GM21528 (cell line): ENCODE measurements at regions not wholly inside any gene's neighbourhood (a gene's known extent, or its start where the extent isn't known, plus 50 kb on each side); places are given as distances from the start of the nearest gene placed in this dataset.
"Not testable (repeated sequence)": the region's sequence is repeated elsewhere in the genome, so short reads cannot be mapped to it uniquely, and the experiment has no call there.

Source experiments
- ATAC-seq: cut with Tn5 transposase; IDR thresholded peaks from one replicate; pipeline ENCODE4 v1.9.1; 2021; ENCODE audit warnings: mild to moderate bottlenecking, moderate library complexity; ENCODE audit not compliant: unreplicated experiment, low FRiP score

- no peak for ATAC-seq
Measured at GRCh38 chr4:156336511-156336910, 382.8 kb upstream of the CTSO start.

- no peak for ATAC-seq
Measured at GRCh38 chr4:156335721-156336120, 382.1 kb upstream of the CTSO start.

- ATAC-seq = no peak
Measured at GRCh38 chr4:156330436-156331031, 376.9 kb upstream of the CTSO start.

- ATAC-seq = no peak
Measured at GRCh38 chr4:156329779-156330178, 376.1 kb upstream of the CTSO start.

GRCh38 chr4:156328882-156329281 is 375.2 kb upstream of the CTSO start:
- ATAC-seq = no peak

GRCh38 chr4:156326246-156326645 is 372.6 kb upstream of the CTSO start:
- ATAC-seq = no peak

GRCh38 chr4:156322592-156322991 is 368.9 kb upstream of the CTSO start:
- no peak for ATAC-seq

- no peak for ATAC-seq
Measured at GRCh38 chr4:156321203-156321602, 367.5 kb upstream of the CTSO start.

- ATAC-seq = no peak
Measured at GRCh38 chr4:156313497-156313896, 359.8 kb upstream of the CTSO start.

GRCh38 chr4:156312261-156312847 is 358.7 kb upstream of the CTSO start:
- no peak for ATAC-seq

- no peak for ATAC-seq
Measured at GRCh38 chr4:156309031-156309430, 355.4 kb upstream of the CTSO start.

GRCh38 chr4:156303708-156304107 is 350.0 kb upstream of the CTSO start:
- no peak for ATAC-seq

GRCh38 chr4:156298230-156298629 is 344.6 kb upstream of the CTSO start:
- ATAC-seq = no peak

- ATAC-seq = no peak
Measured at GRCh38 chr4:156295676-156296195, 342.1 kb upstream of the CTSO start.

GRCh38 chr4:156294577-156294976 is 340.9 kb upstream of the CTSO start:
- no peak for ATAC-seq

- no peak for ATAC-seq
Measured at GRCh38 chr4:156293657-156294297, 340.1 kb upstream of the CTSO start.

- ATAC-seq = no peak
Measured at GRCh38 chr4:156291317-156291716, 337.7 kb upstream of the CTSO start.

- ATAC-seq = no peak
Measured at GRCh38 chr4:156290811-156291210, 337.1 kb upstream of the CTSO start.

GRCh38 chr4:156290026-156290425 is 336.4 kb upstream of the CTSO start:
- ATAC-seq = not testable (repeated sequence)

- no peak for ATAC-seq
Measured at GRCh38 chr4:156280686-156281085, 327.0 kb upstream of the CTSO start.

- no peak for ATAC-seq
Measured at GRCh38 chr4:156265407-156265806, 311.7 kb upstream of the CTSO start.

- no peak for ATAC-seq
Measured at GRCh38 chr4:156261230-156261629, 307.6 kb upstream of the CTSO start.
